ENCODE measurements at regions not wholly inside any gene's neighbourhood (a gene's known extent, or its start where the extent isn't known, plus 50 kb on each side); places are given as distances from the start of the nearest gene placed in this dataset.

DNA sequence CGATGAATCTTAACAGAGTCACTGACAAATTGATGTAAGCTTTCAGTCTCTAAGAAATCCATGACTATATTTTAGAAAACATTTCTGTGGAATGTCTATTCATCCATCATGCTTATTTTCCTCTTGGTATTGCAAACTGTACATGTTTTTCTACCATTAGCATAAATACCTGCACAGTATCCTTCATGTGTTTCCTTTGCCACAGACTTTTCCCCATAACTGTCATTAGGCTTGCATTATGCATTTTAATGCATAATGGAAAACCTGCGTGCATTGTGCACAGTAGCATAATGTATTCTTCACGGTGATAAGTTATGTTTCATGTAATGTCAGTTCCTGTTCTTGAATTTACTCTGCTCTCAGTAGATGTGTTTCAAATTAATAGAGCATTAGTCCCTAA is 403.1 kb upstream of the EPHA3 start:
- H3K27me3 ChIP-seq = no peaks in the 10 kb centered on the region
- no peak overlapping the region for H3K27ac ChIP-seq
- no peak for ATAC-seq (ENCODE audit: low FRiP score in 2 of 2)
- no peaks in the 10 kb centered on the region for H3K36me3 ChIP-seq
- H3K4me3 ChIP-seq = no peak overlapping the region
- no peak for DNase-seq
- H3K4me1 ChIP-seq = no peaks in the 10 kb centered on the region
- WGBS, 2 donors = 85% methylated on average over 3 of the region's 3 CpGs
- TF ChIP-seq, protein P1, sequence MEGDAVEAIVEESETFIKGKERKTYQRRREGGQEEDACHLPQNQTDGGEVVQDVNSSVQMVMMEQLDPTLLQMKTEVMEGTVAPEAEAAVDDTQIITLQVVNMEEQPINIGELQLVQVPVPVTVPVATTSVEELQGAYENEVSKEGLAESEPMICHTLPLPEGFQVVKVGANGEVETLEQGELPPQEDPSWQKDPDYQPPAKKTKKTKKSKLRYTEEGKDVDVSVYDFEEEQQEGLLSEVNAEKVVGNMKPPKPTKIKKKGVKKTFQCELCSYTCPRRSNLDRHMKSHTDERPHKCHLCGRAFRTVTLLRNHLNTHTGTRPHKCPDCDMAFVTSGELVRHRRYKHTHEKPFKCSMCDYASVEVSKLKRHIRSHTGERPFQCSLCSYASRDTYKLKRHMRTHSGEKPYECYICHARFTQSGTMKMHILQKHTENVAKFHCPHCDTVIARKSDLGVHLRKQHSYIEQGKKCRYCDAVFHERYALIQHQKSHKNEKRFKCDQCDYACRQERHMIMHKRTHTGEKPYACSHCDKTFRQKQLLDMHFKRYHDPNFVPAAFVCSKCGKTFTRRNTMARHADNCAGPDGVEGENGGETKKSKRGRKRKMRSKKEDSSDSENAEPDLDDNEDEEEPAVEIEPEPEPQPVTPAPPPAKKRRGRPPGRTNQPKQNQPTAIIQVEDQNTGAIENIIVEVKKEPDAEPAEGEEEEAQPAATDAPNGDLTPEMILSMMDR (IDR thresholded peaks at IDR 0.05) = no peak
- TF ChIP-seq POLR2A (IDR thresholded peaks at IDR 0.05) = no peak
- TF ChIP-seq POLR2AphosphoS5 (IDR thresholded peaks at IDR 0.05) = no peak
- TF ChIP-seq EP300 (IDR thresholded peaks at IDR 0.05) = no peak
- H3K9me3 ChIP-seq = no peaks in the 10 kb centered on the region

- ATAC-seq (ENCODE audit: low FRiP score in 2 of 2) (no peak), DNase-seq (no peak)
- Histone ChIP-seq H3K27ac (no peak overlapping the region), H3K4me1 (no peaks in the 10 kb centered on the region), H3K9me3 (no peaks in the 10 kb centered on the region), H3K27me3 (no peaks in the 10 kb centered on the region), H3K4me3 (no peak overlapping the region), H3K36me3 (no peaks in the 10 kb centered on the region)
- TF ChIP-seq EP300 (IDR thresholded peaks at IDR 0.05) (no peak), POLR2AphosphoS5 (IDR thresholded peaks at IDR 0.05) (no peak), POLR2A (IDR thresholded peaks at IDR 0.05) (no peak)
- TF ChIP-seq, protein P1 (IDR thresholded peaks at IDR 0.05) = no peak
- 72 to 73% methylated on average over 1 of the region's 1 CpG for WGBS, 2 donors
Measured at GRCh38 chr3:88707837-88708236, 399.6 kb upstream of the EPHA3 start.

- Histone ChIP-seq H3K4me3 (no peak overlapping the region), H3K4me1 (no peaks in the 10 kb centered on the region), H3K36me3 (no peaks in the 10 kb centered on the region), H3K27ac (no peak overlapping the region), H3K9me3 (no peaks in the 10 kb centered on the region), H3K27me3 (no peaks in the 10 kb centered on the region)
- WGBS, 2 donors = 92 to 100% methylated on average over 1 to 2 of the region's 2 CpGs
- no peak for DNase-seq
- ATAC-seq (ENCODE audit: low FRiP score in 2 of 2) = no peak
- no peak for TF ChIP-seq POLR2AphosphoS5 (IDR thresholded peaks at IDR 0.05)
- TF ChIP-seq POLR2A (IDR thresholded peaks at IDR 0.05) = no peak
- no peak for TF ChIP-seq EP300 (IDR thresholded peaks at IDR 0.05)
- TF ChIP-seq, protein P1 (IDR thresholded peaks at IDR 0.05) = no peak
Measured at GRCh38 chr3:88712552-88712951, 394.9 kb upstream of the EPHA3 start.

DNA sequence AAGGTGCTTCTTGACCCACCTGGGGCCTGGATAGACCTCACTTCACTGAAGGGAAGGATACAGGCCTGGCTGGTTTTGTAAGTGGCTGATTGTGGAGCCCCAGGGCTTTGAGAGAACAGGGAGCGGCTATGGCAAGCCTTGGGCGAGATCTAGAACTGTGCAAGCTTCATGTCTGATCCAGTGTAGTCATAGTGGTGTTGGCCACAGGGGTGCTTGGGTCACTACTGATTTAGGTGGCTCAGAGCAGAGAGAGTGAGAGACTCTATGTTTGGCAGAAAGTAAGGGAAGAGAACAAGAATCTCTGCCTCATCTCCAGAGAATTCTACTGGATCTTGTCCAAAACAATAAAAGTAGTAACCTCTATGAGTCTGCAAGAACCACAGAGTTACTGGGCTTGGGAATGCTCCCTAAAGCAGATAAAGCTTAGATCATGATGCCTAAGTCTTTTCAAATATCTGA is 394.2 kb upstream of the EPHA3 start:
- DNase-seq (no peak), ATAC-seq (ENCODE audit: low FRiP score in 2 of 2) (peak in 1 of 2 donors; percentile 31)
- Histone ChIP-seq H3K27me3 (no peaks in the 10 kb centered on the region), H3K36me3 (no peaks in the 10 kb centered on the region), H3K4me3 (no peak overlapping the region), H3K4me1 (no peaks in the 10 kb centered on the region), H3K27ac (no peak overlapping the region), H3K9me3 (no peaks in the 10 kb centered on the region)
- 91 to 96% methylated on average over 2 of the region's 2 CpGs for WGBS, 2 donors
- TF ChIP-seq POLR2A (IDR thresholded peaks at IDR 0.05) (no peak), POLR2AphosphoS5 (IDR thresholded peaks at IDR 0.05) (no peak), EP300 (IDR thresholded peaks at IDR 0.05) (no peak)
- TF ChIP-seq, protein P1 (IDR thresholded peaks at IDR 0.05) = no peak

GRCh38 chr3:88725440-88726165 is 381.8 kb upstream of the EPHA3 start:
- no peak for ATAC-seq (ENCODE audit: low FRiP score in 2 of 2)
- DNase-seq = no peak
- TF ChIP-seq POLR2A (IDR thresholded peaks at IDR 0.05) (no peak), POLR2AphosphoS5 (IDR thresholded peaks at IDR 0.05) (no peak), EP300 (IDR thresholded peaks at IDR 0.05) (no peak)
- TF ChIP-seq, protein P1 (IDR thresholded peaks at IDR 0.05) = no peak
- H3K4me3 ChIP-seq = no peak overlapping the region
- H3K27ac ChIP-seq = no peak overlapping the region
- no peaks in the 10 kb centered on the region for H3K9me3 ChIP-seq
- no peaks in the 10 kb centered on the region for H3K27me3 ChIP-seq
- no peaks in the 10 kb centered on the region for H3K4me1 ChIP-seq
- no peaks in the 10 kb centered on the region for H3K36me3 ChIP-seq
- 84 to 90% methylated on average over 2 of the region's 2 CpGs for WGBS, 2 donors

Measured in upper lobe of left lung (tissue), 6 donors.